Gastrocnemius medialis (tissue), 4 donors: ENCODE measurements at regions not wholly inside any gene's neighbourhood (a gene's known extent, or its start where the extent isn't known, plus 50 kb on each side); places are given as distances from the start of the nearest gene placed in this dataset.

Source experiments
- ATAC-seq, 2 donors: fragments of 150-250 bp; one replicate each; pipeline ENCODE4 v1.9.1; 2016
- DNase-seq, 2 donors: peaks; one replicate each; pipeline ENCODE4 v3.0.0-alpha.2; 2019
- H3K27ac ChIP-seq, 4 donors: fragments of 200-600 bp; sonication (generic); 1 replicate in 1 of 4; 2 replicates in 3 of 4; pipeline ENCODE4 v1.5.1; 2016 to 2018; ENCODE audit warnings: mild to moderate bottlenecking in 2 of 4, moderate library complexity in 1 of 4
- H3K27me3 ChIP-seq, 3 donors: fragments of 200-600 bp; sonication (generic) in 2 of 3; 1 replicate in 1 of 3; 2 replicates in 2 of 3; pipeline versions ENCODE4 v1.5.1 to v1.6.0; 2016 to 2019; ENCODE audit warnings: mild to moderate bottlenecking in 1 of 3, moderate library complexity in 1 of 3
- H3K36me3 ChIP-seq, 2 donors: fragments of 200-600 bp; sonication (generic) in 1 of 2; one replicate each; pipeline ENCODE4 v1.5.1; 2017 to 2018
- H3K4me1 ChIP-seq, 2 donors: fragments of 200-600 bp; sonication (generic) in 1 of 2; one replicate each; pipeline ENCODE4 v1.5.1; 2016 to 2017; ENCODE audit warnings: mild to moderate bottlenecking in 2 of 2
- H3K4me3 ChIP-seq, 4 donors: fragments of 200-600 bp; sonication (generic) in 3 of 4; 1 replicate in 1 of 4; 2 replicates in 3 of 4; pipeline ENCODE4 v1.5.1; 2016 to 2019; ENCODE audit warnings: mild to moderate bottlenecking in 2 of 4
- H3K9me3 ChIP-seq, 3 donors: fragments of 200-600 bp; sonication (generic) in 2 of 3; 1 replicate in 1 of 3; 2 replicates in 2 of 3; pipeline ENCODE4 v1.5.1; 2016 to 2019
- POLR2A ChIP-seq, 2 donors: fragments of 450-650 bp; IDR thresholded peaks; one replicate each; pipeline ENCODE4 v1.6.1; 2017; ENCODE audit warnings: antibody characterized with exemption in 2 of 2, mild to moderate bottlenecking in 2 of 2, moderate library complexity in 2 of 2
- in situ Hi-C, 4 donors: fragments of 200-750 bp; cut with MboI; loops; one replicate each; pipeline versions ENCODE4 v1.15.0 to v1.8.0; 2017; ENCODE audit warnings: low sequenced_read_pairs in 4 of 4
- intact Hi-C: fragments of 100-400 bp; cut with DNase I; formaldehyde crosslinking; loops from one replicate; pipeline ENCODE4 v1.15.1; 2023; ENCODE audit warnings: low total_unique reads
- TF ChIP-seq, protein P1 (sequence below), 5 experiments: fragments of 450-650 bp in 3 of 5; fragments of 200-600 bp in 2 of 5; sonication (generic) in 2 of 5; IDR thresholded peaks in 4 of 5; conservative IDR thresholded peaks in 1 of 5; 1 replicate in 4 of 5; 2 replicates in 1 of 5; pipeline ENCODE4 v1.5.1; 2016 to 2019; ENCODE audit warnings: antibody characterized with exemption in 5 of 5, mild to moderate bottlenecking in 3 of 5, moderate library complexity in 3 of 5

DNA sequence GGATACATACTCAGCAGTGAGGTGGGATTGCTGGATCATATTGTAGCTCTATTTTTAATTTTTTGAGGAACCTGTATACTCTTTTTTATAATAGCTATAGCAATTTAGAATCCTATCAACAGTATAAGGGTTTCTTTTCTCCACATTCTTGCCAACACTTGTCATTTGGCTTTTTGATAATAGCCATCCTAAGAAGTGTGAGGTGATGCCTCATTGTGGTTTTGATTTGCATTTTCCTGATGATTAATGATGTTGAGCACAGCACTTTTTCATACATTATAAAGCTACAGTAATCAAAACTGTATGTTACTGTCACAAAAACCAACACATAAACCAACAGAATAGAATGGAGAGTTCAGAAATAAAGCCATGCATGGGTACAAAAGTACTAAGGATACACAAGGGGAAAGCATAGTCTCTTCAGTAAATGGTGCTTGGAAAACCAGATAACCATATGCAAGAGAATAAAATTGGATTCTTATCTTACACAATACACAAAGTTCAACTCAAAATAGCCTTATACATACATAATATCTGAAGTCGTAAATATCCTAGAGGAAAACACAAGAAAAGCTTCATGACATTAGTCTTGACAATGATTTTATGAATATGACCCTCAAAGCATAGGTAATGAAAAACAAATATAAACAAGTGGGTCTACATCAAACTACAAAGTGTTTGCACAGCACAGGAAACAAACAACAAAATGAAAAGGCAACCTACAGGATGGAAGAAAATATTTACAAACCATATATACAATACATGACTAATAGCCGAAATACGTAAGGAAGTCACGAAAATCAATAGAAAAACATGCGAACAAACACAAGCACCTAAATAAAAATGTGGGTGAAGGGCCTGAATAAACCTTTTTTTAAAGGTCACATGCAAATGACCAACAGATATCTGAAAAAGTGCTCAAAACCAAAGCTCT, 287.8 kb upstream of the DAB2 start:
- peaks cover 25 to 34% of the 10 kb centered on the region in 2 donors for H3K4me1 ChIP-seq
- intact Hi-C loops (no loop called here), in situ Hi-C loops (loop anchor here (10.0 to 25.0 kb wide), 4 partner anchors 972 to 1175 kb away; partner anchors contain the start of gene PTGER4 (in 1 of the 4))
- TF ChIP-seq, protein P1, sequence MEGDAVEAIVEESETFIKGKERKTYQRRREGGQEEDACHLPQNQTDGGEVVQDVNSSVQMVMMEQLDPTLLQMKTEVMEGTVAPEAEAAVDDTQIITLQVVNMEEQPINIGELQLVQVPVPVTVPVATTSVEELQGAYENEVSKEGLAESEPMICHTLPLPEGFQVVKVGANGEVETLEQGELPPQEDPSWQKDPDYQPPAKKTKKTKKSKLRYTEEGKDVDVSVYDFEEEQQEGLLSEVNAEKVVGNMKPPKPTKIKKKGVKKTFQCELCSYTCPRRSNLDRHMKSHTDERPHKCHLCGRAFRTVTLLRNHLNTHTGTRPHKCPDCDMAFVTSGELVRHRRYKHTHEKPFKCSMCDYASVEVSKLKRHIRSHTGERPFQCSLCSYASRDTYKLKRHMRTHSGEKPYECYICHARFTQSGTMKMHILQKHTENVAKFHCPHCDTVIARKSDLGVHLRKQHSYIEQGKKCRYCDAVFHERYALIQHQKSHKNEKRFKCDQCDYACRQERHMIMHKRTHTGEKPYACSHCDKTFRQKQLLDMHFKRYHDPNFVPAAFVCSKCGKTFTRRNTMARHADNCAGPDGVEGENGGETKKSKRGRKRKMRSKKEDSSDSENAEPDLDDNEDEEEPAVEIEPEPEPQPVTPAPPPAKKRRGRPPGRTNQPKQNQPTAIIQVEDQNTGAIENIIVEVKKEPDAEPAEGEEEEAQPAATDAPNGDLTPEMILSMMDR (IDR thresholded peaks at IDR 0.05 in 4 of 5, conservative IDR thresholded peaks at IDR 0.05 in 1 of 5), result no peak
- no peak for TF ChIP-seq POLR2A (IDR thresholded peaks at IDR 0.05)
- H3K4me3 ChIP-seq, result no peak overlapping the region
- no peaks in the 10 kb centered on the region for H3K27me3 ChIP-seq
- DNase-seq, result no peak
- no peak for ATAC-seq
- no peaks in the 10 kb centered on the region for H3K9me3 ChIP-seq
- H3K36me3 ChIP-seq, result no peaks in the 10 kb centered on the region
- peak overlapping the region in 1 of 4 donors; percentile 51 for H3K27ac ChIP-seq

DNA sequence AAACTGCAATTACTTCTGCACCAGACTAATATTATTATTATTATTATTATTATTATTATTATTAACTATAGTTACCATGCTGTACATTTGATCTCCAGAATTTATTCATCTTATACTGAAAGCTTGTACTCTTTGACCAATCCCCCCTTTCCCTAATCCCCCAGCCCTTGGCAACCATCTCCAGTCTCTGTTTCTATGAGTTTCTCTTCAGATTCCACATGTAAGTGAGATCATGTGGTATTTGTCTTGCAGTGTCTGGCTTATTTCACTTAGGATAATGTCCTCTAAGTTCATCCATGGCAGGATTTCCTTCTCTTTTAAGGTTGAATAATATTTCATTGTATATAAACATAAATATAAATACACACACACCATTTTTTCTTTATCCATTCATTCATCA, 287.0 kb upstream of the DAB2 start:
- DNase-seq (no peak), ATAC-seq (no peak)
- Histone ChIP-seq H3K36me3 (no peaks in the 10 kb centered on the region), H3K27me3 (no peaks in the 10 kb centered on the region), H3K9me3 (no peaks in the 10 kb centered on the region), H3K4me1 (peaks cover 25 to 34% of the 10 kb centered on the region in 2 donors), H3K27ac (no peak overlapping the region), H3K4me3 (no peak overlapping the region)
- in situ Hi-C loops, result loop anchor here (10.0 to 25.0 kb wide), 4 partner anchors 973 to 1175 kb away; partner anchors contain the start of gene PTGER4 (in 1 of the 4)
- intact Hi-C loops, result no loop called here
- TF ChIP-seq, protein P1 (IDR thresholded peaks at IDR 0.05 in 4 of 5, conservative IDR thresholded peaks at IDR 0.05 in 1 of 5), result no peak
- TF ChIP-seq POLR2A (IDR thresholded peaks at IDR 0.05), result no peak

DNA sequence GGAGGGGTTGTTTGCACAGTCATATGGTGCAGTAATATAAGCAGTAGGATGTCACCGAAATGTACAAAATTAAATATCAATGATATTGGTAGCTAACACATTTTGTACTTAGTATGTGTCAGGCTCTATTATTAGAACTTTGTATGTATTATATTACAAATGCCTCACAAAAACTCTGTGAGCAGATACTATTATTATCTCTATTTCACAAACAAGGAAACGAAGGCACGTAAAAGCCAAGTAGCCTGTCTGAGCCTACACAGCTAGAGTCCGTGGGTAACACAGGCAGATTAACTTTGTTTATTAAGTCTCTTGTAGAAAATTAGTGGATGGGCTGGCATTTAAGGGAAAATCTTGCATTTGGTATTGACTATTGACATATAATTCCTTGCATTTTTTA, 284.3 kb upstream of the DAB2 start:
- Histone ChIP-seq H3K4me1 (peaks cover 25 to 31% of the 10 kb centered on the region in 2 donors), H3K27ac (peak overlapping the region; percentile 45 to 75 (median 62)), H3K9me3 (no peaks in the 10 kb centered on the region), H3K27me3 (no peaks in the 10 kb centered on the region), H3K36me3 (no peaks in the 10 kb centered on the region), H3K4me3 (peak overlapping the region in 3 of 4 donors; percentile 18 to 26 (median 25))
- in situ Hi-C loops (loop anchor here in 3 of 4 donors (25.0 kb wide), 3 partner anchors 978 to 1178 kb away; partner anchors contain the start of gene PTGER4 (in 1 of the 3)), intact Hi-C loops (no loop called here)
- DNase-seq (no peak), ATAC-seq (peak; percentile 92 to 95)
- TF ChIP-seq POLR2A (IDR thresholded peaks at IDR 0.05), result no peak
- TF ChIP-seq, protein P1 (IDR thresholded peaks at IDR 0.05 in 4 of 5, conservative IDR thresholded peaks at IDR 0.05 in 1 of 5), result no peak

DNA sequence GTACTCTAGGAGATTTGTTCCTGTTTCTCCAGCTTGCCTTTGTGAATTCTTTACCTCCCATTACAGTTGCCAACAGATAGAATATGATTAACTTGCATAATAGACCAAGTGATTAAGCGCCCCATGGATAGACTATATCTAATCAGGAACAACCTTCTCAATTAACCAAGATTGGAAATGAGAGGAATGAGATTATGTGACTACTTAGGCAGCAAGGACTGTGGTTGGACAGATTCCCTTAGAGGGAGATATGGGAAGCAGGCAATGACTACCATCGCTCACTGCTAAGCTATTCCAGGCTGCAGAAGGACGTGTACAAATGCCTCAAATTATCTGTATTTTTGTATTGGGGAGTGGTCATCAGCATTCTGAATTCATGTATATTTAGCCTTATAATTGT, 278.1 kb upstream of the DAB2 start:
- DNase-seq (no peak), ATAC-seq (no peak)
- Histone ChIP-seq H3K4me3 (no peak overlapping the region), H3K27me3 (no peaks in the 10 kb centered on the region), H3K9me3 (no peaks in the 10 kb centered on the region), H3K36me3 (no peaks in the 10 kb centered on the region), H3K27ac (no peak overlapping the region), H3K4me1 (no peaks in the 10 kb centered on the region)
- intact Hi-C loops, result no loop called here
- TF ChIP-seq POLR2A (IDR thresholded peaks at IDR 0.05), result no peak
- TF ChIP-seq, protein P1 (IDR thresholded peaks at IDR 0.05 in 4 of 5, conservative IDR thresholded peaks at IDR 0.05 in 1 of 5), result no peak
- in situ Hi-C loops, result loop anchor here in 3 of 4 donors (25.0 kb wide), 3 partner anchors 984 to 1184 kb away; partner anchors contain the start of gene PTGER4 (in 1 of the 3)
